H1 (cell line): ENCODE measurements at regions not wholly inside any gene's neighbourhood (a gene's known extent, or its start where the extent isn't known, plus 50 kb on each side); places are given as distances from the start of the nearest gene placed in this dataset.
A peak's percentile ranks its signal among the peaks of the same experiment; 100 is the strongest.

Source experiments
- CTCF ChIA-PET: fragments of 300-600 bp; sonication (Branson Sonifier 250); formaldehyde crosslinking; loops from one replicate; lab custom pipeline; 2021; ENCODE audit not compliant: partially characterized antibody; lab: Charles Lee
- POLR2A ChIA-PET: fragments of 300-600 bp; sonication (Branson Sonifier 250); formaldehyde crosslinking; loops from one replicate; lab custom pipeline; 2021; ENCODE audit warnings: inconsistent platforms; ENCODE audit not compliant: partially characterized antibody; lab: Charles Lee
- DNase-seq, 2 experiments: peaks; one replicate each; pipeline versions ENCODE4 v3.0.0 to v3.0.0-alpha.2; 2010 to 2022; ENCODE audit warnings: low spot score in 2 of 2, low read depth in 1 of 2, mixed read lengths in 1 of 2
- FAIRE-seq: peaks from 2 replicates; lab custom pipeline; 2011; peaks lifted over from hg19 to GRCh38; lab: Jason Lieb, UNC
- H2AFZ ChIP-seq: 2 replicates; pipeline ENCODE4 v1.8.1; 2012; ENCODE audit warnings: low read length, inconsistent platforms
- H2AK5ac ChIP-seq: 2 replicates; pipeline ENCODE4 v1.6.1; 2013; ENCODE audit warnings: low read depth, low read length
- H2BK120ac ChIP-seq: replicated peaks from 2 replicates; pipeline ENCODE3; 2013; ENCODE audit warnings: low read depth, low read length, inconsistent platforms
- H2BK12ac ChIP-seq: 2 replicates; pipeline ENCODE4 v1.6.1; 2013; ENCODE audit warnings: low read depth, low read length
- H2BK15ac ChIP-seq: 2 replicates; pipeline ENCODE4 v1.6.1; 2013; ENCODE audit warnings: low read length
- H2BK20ac ChIP-seq: 2 replicates; pipeline ENCODE4 v1.6.1; 2013; ENCODE audit warnings: low read length
- H2BK5ac ChIP-seq: 2 replicates; pipeline ENCODE4 v1.6.1; 2013; ENCODE audit warnings: low read depth, low read length
- H3K14ac ChIP-seq: 2 replicates; pipeline ENCODE4 v1.6.1; 2013; ENCODE audit warnings: inconsistent platforms; ENCODE audit not compliant: insufficient read length
- H3K18ac ChIP-seq: 2 replicates; pipeline ENCODE4 v1.6.1; 2013; ENCODE audit warnings: low read length; ENCODE audit errors: extremely low read depth
- H3K23ac ChIP-seq: 2 replicates; pipeline ENCODE4 v1.6.1; 2013; ENCODE audit warnings: inconsistent platforms; ENCODE audit not compliant: insufficient read length
- H3K23me2 ChIP-seq: 2 replicates; pipeline ENCODE4 v1.6.1; 2013; ENCODE audit warnings: low read depth, low read length
- H3K27ac ChIP-seq: 2 replicates; pipeline ENCODE4 v1.6.1; 2011; ENCODE audit warnings: low read depth, low read length, inconsistent platforms
- H3K27me3 ChIP-seq, 4 experiments: replicated peaks in 1 of 4; 1 replicate in 1 of 4; 2 replicates in 3 of 4; pipeline versions ENCODE4 v1.6.1 to v1.8.1; 2011 to 2013; ENCODE audit warnings: low read length in 3 of 4, mild to moderate bottlenecking in 3 of 4, inconsistent platforms in 2 of 4, mixed read lengths in 2 of 4, moderate library complexity in 1 of 4; ENCODE audit not compliant: control insufficient read depth in 3 of 4, insufficient read depth in 3 of 4; ENCODE audit errors: extremely low read depth in 1 of 4
- H3K36me3 ChIP-seq, 4 experiments: 2 replicates each; pipeline versions ENCODE4 v1.6.1 to v1.8.1; 2011 to 2013; ENCODE audit warnings: mild to moderate bottlenecking in 4 of 4, low read length in 3 of 4, moderate library complexity in 2 of 4, control low read depth in 1 of 4, inconsistent platforms in 1 of 4; ENCODE audit not compliant: insufficient read depth in 4 of 4, control insufficient read depth in 2 of 4
- H3K4ac ChIP-seq: replicated peaks from 2 replicates; pipeline ENCODE3; 2013; ENCODE audit warnings: low read length, low read depth, mixed read lengths, inconsistent platforms; ENCODE audit not compliant: insufficient read length
- H3K4me1 ChIP-seq, 4 experiments: replicated peaks in 1 of 4; 1 replicate in 1 of 4; 2 replicates in 3 of 4; pipeline versions ENCODE4 v1.6.1 to v1.8.1; 2011 to 2013; ENCODE audit warnings: low read length in 3 of 4, inconsistent platforms in 2 of 4, mixed read lengths in 1 of 4; ENCODE audit not compliant: insufficient read depth in 4 of 4, control insufficient read depth in 3 of 4
- H3K4me2 ChIP-seq, 2 experiments: 2 replicates each; pipeline versions ENCODE4 v1.6.1 to v1.8.1; 2011 to 2013; ENCODE audit warnings: low read depth in 2 of 2, low read length in 2 of 2, control low read depth in 1 of 2, inconsistent platforms in 1 of 2, mild to moderate bottlenecking in 1 of 2; ENCODE audit not compliant: insufficient read depth in 1 of 2
- H3K4me3 ChIP-seq, 4 experiments: fragments of 200-600, 300-600 bp in 1 of 4; sonication (generic), shearing (Covaris generic), sonication (Bioruptor Twin) in 1 of 4; 2 replicates each; pipeline versions ENCODE4 v1.5.1 to v1.8.1; 2011 to 2016; ENCODE audit warnings: low read length in 4 of 4, low read depth in 3 of 4, control low read depth in 2 of 4, inconsistent platforms in 2 of 4, mild to moderate bottlenecking in 2 of 4, mixed read lengths in 1 of 4, moderate library complexity in 1 of 4; ENCODE audit not compliant: insufficient read depth in 2 of 4; ENCODE audit errors: extremely low read depth in 1 of 4
- H3K56ac ChIP-seq: replicated peaks from 2 replicates; pipeline ENCODE3; 2013; ENCODE audit warnings: low read depth, mild to moderate bottlenecking, mixed read lengths, low read length, inconsistent platforms; ENCODE audit not compliant: insufficient read length
- H3K79me1 ChIP-seq: 2 replicates; pipeline ENCODE4 v1.6.1; 2013; ENCODE audit warnings: low read depth, low read length, control low read depth
- H3K79me2 ChIP-seq, 2 experiments: 2 replicates each; pipeline versions ENCODE4 v1.6.1 to v1.8.1; 2012 to 2013; ENCODE audit warnings: low read length in 2 of 2, mild to moderate bottlenecking in 2 of 2, inconsistent platforms in 1 of 2; ENCODE audit not compliant: insufficient read depth in 2 of 2, control insufficient read depth in 1 of 2
- H3K9ac ChIP-seq, 4 experiments: replicated peaks in 1 of 4; 1 replicate in 1 of 4; 2 replicates in 3 of 4; pipeline versions ENCODE4 v1.6.1 to v1.8.1; 2011 to 2013; ENCODE audit warnings: low read depth in 3 of 4, low read length in 3 of 4, control low read depth in 2 of 4, mild to moderate bottlenecking in 2 of 4, moderate library complexity in 2 of 4, inconsistent platforms in 1 of 4; ENCODE audit errors: extremely low read depth in 1 of 4
- H3K9me3 ChIP-seq, 2 experiments: 2 replicates each; pipeline versions ENCODE4 v1.6.1 to v1.8.1; 2012 to 2013; ENCODE audit warnings: mild to moderate bottlenecking in 2 of 2, moderate library complexity in 2 of 2, control low read depth in 1 of 2, inconsistent platforms in 1 of 2, low read depth in 1 of 2, low read length in 1 of 2, mixed read lengths in 1 of 2; ENCODE audit not compliant: insufficient read depth in 2 of 2
- H4K20me1 ChIP-seq, 2 experiments: replicated peaks in 1 of 2; 2 replicates each; pipeline versions ENCODE3 to v1.8.1; 2011 to 2013; ENCODE audit warnings: inconsistent platforms in 2 of 2, low read length in 2 of 2, mild to moderate bottlenecking in 1 of 2; ENCODE audit not compliant: insufficient read depth in 2 of 2, control insufficient read depth in 1 of 2
- H4K5ac ChIP-seq: 2 replicates; pipeline ENCODE4 v1.6.1; 2013; ENCODE audit warnings: low read length, low read depth, mixed read lengths, inconsistent platforms; ENCODE audit not compliant: insufficient read length
- H4K8ac ChIP-seq: 2 replicates; pipeline ENCODE4 v1.8.0; 2013; ENCODE audit warnings: mild to moderate bottlenecking, moderate library complexity, low read length, inconsistent platforms; ENCODE audit not compliant: insufficient read depth; ENCODE audit errors: extremely low read depth
- H4K91ac ChIP-seq: replicated peaks from 2 replicates; pipeline ENCODE3; 2013; ENCODE audit warnings: low read length, mixed read lengths, inconsistent platforms; ENCODE audit not compliant: insufficient read length
- BACH1 ChIP-seq: IDR thresholded peaks from 2 replicates; pipeline ENCODE4 v1.6.1; 2012; ENCODE audit warnings: low read length, improper control_type of control experiment
- BCL11A ChIP-seq, 2 experiments: IDR thresholded peaks; one replicate each; pipeline ENCODE4 v1.6.1; 2011; ENCODE audit warnings: low read depth in 2 of 2, low read length in 2 of 2, mild to moderate bottlenecking in 2 of 2
- BRCA1 ChIP-seq: IDR thresholded peaks from 2 replicates; pipeline ENCODE4 v1.6.1; 2012; ENCODE audit warnings: low read depth, low read length, improper control_type of control experiment
- CBX8 ChIP-seq: fragments of 300-800, 300-1000 bp; sonication (generic); IDR thresholded peaks from 2 replicates; pipeline ENCODE4 v1.7.1; 2016; ENCODE audit warnings: low read depth, low read length, borderline replicate concordance
- CTBP2 ChIP-seq: IDR thresholded peaks from 2 replicates; pipeline ENCODE4 v1.7.0; 2011; ENCODE audit warnings: borderline replicate concordance, mild to moderate bottlenecking, moderate library complexity, mixed read lengths, low read length; ENCODE audit not compliant: insufficient read depth, insufficient read length
- KDM1A ChIP-seq: fragments of 200-600, 300-600 bp; sonication (generic); IDR thresholded peaks from 2 replicates; pipeline ENCODE4 v1.7.1; 2016; ENCODE audit warnings: mild to moderate bottlenecking, low read length, borderline replicate concordance
- RAD21 ChIP-seq, 2 experiments: IDR thresholded peaks in 1 of 2; conservative IDR thresholded peaks in 1 of 2; 2 replicates each; pipeline ENCODE4 v1.6.1; 2011; ENCODE audit warnings: low read depth in 2 of 2, low read length in 2 of 2, improper control_type of control experiment in 1 of 2, inconsistent platforms in 1 of 2, mild to moderate bottlenecking in 1 of 2, moderate library complexity in 1 of 2
- RXRA ChIP-seq: IDR thresholded peaks from 2 replicates; pipeline ENCODE4 v1.6.1; 2011; ENCODE audit warnings: low read depth, mild to moderate bottlenecking, low read length, moderate library complexity; ENCODE audit not compliant: insufficient read depth
- YY1 ChIP-seq: IDR thresholded peaks from 2 replicates; pipeline ENCODE4 v1.6.1; 2011; ENCODE audit warnings: low read depth, mild to moderate bottlenecking, low read length
- WGBS, 2 experiments: shearing (Covaris generic) in 1 of 2; methylation state at CpG; one replicate each; pipeline versions ENCODE4 v1.1.6 to v1.1.7; 2013 to 2015; ENCODE audit warnings: low lambda C conversion rate in 2 of 2, mixed read lengths in 2 of 2, inconsistent platforms in 1 of 2, low coverage in 1 of 2, missing lambda C conversion rate in 1 of 2; ENCODE audit not compliant: insufficient replicate concordance in 2 of 2, insufficient coverage in 1 of 2, insufficient read length in 1 of 2; ENCODE audit errors: extremely low coverage in 1 of 2, missing lambda C conversion rate in 1 of 2; 5-methylcytosine and 5-hydroxymethylcytosine counted together
- TF ChIP-seq, protein P1 (sequence below), 3 experiments: IDR thresholded peaks; 1 replicate in 2 of 3; 2 replicates in 1 of 3; pipeline versions ENCODE4 v1.5.1 to v1.6.1; 2011; ENCODE audit warnings: low read length in 3 of 3, mild to moderate bottlenecking in 3 of 3, inconsistent platforms in 2 of 3, low read depth in 1 of 3, moderate library complexity in 1 of 3; ENCODE audit not compliant: insufficient read depth in 1 of 3; ENCODE audit errors: control extremely low read depth in 1 of 3

DNA sequence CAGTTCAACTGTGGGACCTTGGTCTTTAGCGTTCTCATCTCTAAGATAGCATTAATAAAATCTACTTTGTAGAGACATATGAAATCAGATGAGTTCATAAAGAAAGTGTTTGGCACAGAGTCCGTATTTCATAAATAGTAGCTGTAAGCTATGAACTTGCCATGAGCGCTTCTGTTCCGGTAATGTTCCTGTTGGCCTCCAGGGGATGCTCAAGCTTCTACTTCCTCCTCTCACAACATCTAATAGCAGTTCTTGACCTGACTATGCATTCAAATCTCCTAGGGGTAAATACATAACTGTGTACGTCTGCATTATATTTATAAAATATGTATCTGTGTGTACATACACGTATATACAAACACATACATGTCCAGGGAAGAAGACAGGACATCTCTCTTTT is 288.2 kb upstream of the TMPO start:
- peak; percentile 91 for FAIRE-seq
- H2BK120ac ChIP-seq, result no peak overlapping the region

More for the DNA sequence above, 288.2 kb upstream of the TMPO start:
- no peak overlapping the region for H3K27ac ChIP-seq
- no peaks in the 10 kb centered on the region for H3K79me1 ChIP-seq
- no peak overlapping the region for H3K9ac ChIP-seq
- TF ChIP-seq BACH1, result no peak
- no peak for TF ChIP-seq CBX8
- no peak for TF ChIP-seq RXRA
- no peak for TF ChIP-seq BCL11A (IDR thresholded peaks at IDR 0.05; ENCODE audit: low read depth in 2 of 2, low read length in 2 of 2)
- TF ChIP-seq CTBP2, result no peak
- TF ChIP-seq, protein P1, sequence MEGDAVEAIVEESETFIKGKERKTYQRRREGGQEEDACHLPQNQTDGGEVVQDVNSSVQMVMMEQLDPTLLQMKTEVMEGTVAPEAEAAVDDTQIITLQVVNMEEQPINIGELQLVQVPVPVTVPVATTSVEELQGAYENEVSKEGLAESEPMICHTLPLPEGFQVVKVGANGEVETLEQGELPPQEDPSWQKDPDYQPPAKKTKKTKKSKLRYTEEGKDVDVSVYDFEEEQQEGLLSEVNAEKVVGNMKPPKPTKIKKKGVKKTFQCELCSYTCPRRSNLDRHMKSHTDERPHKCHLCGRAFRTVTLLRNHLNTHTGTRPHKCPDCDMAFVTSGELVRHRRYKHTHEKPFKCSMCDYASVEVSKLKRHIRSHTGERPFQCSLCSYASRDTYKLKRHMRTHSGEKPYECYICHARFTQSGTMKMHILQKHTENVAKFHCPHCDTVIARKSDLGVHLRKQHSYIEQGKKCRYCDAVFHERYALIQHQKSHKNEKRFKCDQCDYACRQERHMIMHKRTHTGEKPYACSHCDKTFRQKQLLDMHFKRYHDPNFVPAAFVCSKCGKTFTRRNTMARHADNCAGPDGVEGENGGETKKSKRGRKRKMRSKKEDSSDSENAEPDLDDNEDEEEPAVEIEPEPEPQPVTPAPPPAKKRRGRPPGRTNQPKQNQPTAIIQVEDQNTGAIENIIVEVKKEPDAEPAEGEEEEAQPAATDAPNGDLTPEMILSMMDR (IDR thresholded peaks at IDR 0.05; ENCODE audit: control extremely low read depth in 1 of 3, insufficient read depth in 1 of 3, low read depth in 1 of 3, low read length in 3 of 3), result peak; percentile 37 to 80 (median 63)
- peak; percentile 81 to 83 for TF ChIP-seq RAD21 (IDR thresholded peaks at IDR 0.05 in 1 of 2, conservative IDR thresholded peaks at IDR 0.05 in 1 of 2; ENCODE audit: low read depth in 2 of 2, low read length in 2 of 2)
- no peak for TF ChIP-seq KDM1A
- TF ChIP-seq YY1, result no peak
- no peak for TF ChIP-seq BRCA1
- H3K18ac ChIP-seq, result no peak overlapping the region
- H3K4me1 ChIP-seq, result no peaks in the 10 kb centered on the region
- no peaks in the 10 kb centered on the region for H3K27me3 ChIP-seq
- no peaks in the 10 kb centered on the region for H3K9me3 ChIP-seq
- H2BK20ac ChIP-seq, result no peak overlapping the region
- CTCF ChIA-PET, result interaction anchor here (0.6 to 4.9 kb wide), 54 partner anchors 10 to 1099 kb away, joined by 3 to 67 read pairs (median 5); no protein-coding TSS in a partner anchor
- H3K4ac ChIP-seq, result no peak overlapping the region
- H4K20me1 ChIP-seq, result no peaks in the 10 kb centered on the region
- no peaks in the 10 kb centered on the region for H3K23me2 ChIP-seq
- WGBS, 2 experiments, result 72% methylated on average over 6 of the region's 6 CpGs; no CpG with 5 or more reads in 1 of the 2 experiments
- H3K14ac ChIP-seq, result no peak overlapping the region
- no peak overlapping the region for H4K5ac ChIP-seq
- H3K23ac ChIP-seq, result no peak overlapping the region
- H2BK15ac ChIP-seq, result no peak overlapping the region
- H2AFZ ChIP-seq, result no peak overlapping the region
- no peak overlapping the region for H2BK5ac ChIP-seq
- POLR2A ChIA-PET, result interaction anchor here (1.2 kb wide), 1 partner anchor 36 kb away, joined by 3 read pairs; no protein-coding TSS in a partner anchor
- H3K36me3 ChIP-seq, result no peaks in the 10 kb centered on the region
- H3K56ac ChIP-seq, result no peak overlapping the region
- H2BK12ac ChIP-seq, result no peak overlapping the region
- no peaks in the 10 kb centered on the region for H3K79me2 ChIP-seq
- no peak for DNase-seq
- H4K91ac ChIP-seq, result no peak overlapping the region
- H4K8ac ChIP-seq, result no peak overlapping the region
- H3K4me2 ChIP-seq, result no peak overlapping the region
- H3K4me3 ChIP-seq, result no peak overlapping the region
- H2AK5ac ChIP-seq, result no peak overlapping the region
